ENCODE measurements at regions not wholly inside any gene's neighbourhood (a gene's known extent, or its start where the extent isn't known, plus 50 kb on each side); places are given as distances from the start of the nearest gene placed in this dataset.

- no peak for DNase-seq
Observed at GRCh38 chr7:155983176-155983815, 171.0 kb upstream of the SHH start.

DNA sequence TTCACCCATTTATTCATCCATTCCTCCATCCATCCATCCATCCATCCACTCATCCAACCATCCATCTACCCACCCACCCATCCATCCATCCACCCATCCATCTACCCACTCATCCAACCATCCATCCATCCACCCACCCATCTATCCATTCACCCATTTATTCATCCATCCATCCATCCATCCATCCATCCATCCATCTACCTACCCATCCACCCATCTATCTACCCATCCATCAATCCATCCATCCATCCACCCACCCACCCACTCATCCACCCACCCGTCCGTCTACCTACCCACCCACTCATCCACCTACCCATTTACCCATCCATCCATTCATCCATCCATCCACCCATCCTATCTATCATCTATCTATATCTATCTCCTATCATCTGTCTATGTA lies 169.4 kb upstream of the SHH start:
- DNase-seq: no peak

GRCh38 chr7:155980841-155981240 lies 168.6 kb upstream of the SHH start:
- no peak for DNase-seq

DNA sequence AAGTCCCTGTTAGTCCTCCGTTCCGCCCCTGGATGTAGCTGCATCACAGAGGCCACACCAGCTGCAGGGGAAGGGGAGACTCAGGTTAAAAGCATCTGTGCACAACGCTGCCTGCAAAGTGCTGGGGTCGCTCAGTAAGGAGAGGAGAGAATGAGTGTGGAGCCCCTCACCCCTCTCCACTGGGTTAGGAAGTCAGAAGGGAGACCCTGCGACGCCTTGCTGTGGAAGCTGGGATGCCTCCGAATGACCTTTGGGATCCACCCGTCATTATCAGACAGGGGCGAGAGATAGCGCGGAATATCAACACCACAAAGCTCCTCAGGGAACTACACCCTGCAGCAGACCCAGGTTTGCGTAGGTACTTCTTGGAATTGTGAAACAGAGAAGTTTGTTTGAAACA lies 167.7 kb upstream of the SHH start:
- no peak for DNase-seq

GRCh38 chr7:155979566-155979965 lies 167.3 kb upstream of the SHH start:
- DNase-seq: no peak

DNA sequence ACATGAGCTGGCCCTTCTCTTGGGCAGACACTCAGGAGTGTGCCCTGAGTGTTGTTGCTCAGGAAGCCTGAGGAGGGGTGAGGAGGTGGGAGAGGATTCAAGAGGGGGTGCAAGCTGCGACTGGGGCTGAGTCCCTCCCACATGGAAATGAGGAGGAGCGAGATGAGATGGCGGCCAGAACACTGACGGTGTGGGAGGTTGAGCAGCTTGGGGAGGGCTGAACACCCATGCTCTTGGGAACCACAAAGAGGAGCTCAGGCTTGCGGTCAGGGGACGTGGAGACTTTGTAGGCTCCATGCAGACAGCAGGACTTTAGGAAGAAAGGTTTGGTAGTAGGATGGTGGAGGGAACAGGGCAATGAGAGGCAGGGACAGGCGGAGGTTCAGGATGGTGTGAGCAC lies 163.2 kb upstream of the SHH start:
- no peak for DNase-seq

GRCh38 chr7:155974186-155974897 lies 162.1 kb upstream of the SHH start:
- no peak for DNase-seq

- DNase-seq: no peak
Observed at GRCh38 chr7:155973451-155973997, 161.3 kb upstream of the SHH start.

GRCh38 chr7:155972651-155973390 lies 160.6 kb upstream of the SHH start:
- no peak for DNase-seq

- no peak for DNase-seq
Observed at GRCh38 chr7:155972247-155972646, 160.0 kb upstream of the SHH start.

GRCh38 chr7:155971180-155971770 lies 159.0 kb upstream of the SHH start:
- DNase-seq: no peak

DNA sequence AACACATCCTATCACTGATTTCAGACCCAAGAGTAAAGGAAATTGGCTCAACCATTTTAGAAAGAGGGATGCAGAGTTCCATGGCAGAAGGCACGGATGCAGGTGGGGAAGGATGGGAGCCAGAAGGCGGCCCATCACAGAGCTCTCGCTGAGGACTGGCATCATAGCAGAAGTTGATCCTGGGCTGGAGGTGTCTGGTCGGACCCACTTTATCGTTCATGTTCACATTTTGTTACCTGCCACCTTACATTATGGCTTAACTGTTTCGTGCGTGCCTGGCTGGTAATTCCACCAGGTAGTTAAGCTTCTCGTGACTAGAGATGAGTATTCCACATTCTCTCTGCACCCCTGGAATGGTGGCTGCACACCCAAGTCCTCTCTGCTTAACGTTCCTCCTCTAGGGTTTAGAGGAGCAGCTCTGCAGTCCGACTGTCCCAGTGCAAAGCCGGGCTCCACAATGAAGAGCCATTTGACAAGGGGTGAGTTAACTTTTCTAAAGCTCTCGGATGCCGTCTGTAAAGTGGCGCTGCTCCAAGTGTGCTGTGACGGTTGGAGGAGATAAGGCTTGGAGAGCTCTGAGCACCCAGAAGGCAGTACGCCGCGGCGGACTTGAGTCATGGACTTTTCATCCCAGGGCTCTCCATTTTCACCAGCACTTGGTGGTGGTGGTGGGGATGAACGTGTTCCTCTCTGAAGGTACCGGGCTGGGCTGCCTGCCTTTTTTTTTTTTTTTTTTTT lies 157.1 kb upstream of the SHH start:
- DNase-seq: no peak

GRCh38 chr7:155965010-155965409 lies 152.7 kb upstream of the SHH start:
- DNase-seq: peak; percentile 59

DNA sequence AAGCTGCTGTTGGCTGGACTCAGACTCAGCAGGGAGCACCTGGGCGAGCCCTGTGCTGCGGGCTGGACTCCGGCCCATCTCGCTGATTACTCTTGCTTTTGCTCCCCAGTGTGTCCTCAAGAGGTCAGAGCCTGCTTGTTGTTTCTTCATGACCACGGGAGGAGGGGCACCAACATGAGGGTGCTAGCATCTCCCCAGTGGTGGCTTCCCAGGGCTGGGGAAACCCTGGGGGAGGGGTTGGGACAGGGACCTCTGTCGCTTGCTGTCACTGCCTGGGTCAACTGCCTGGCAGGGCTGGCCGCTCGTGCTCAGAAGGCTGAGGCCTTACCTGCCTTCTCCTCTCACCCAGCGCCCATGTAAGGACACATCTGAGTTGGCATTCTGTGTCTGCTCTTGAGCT lies 152.3 kb upstream of the SHH start:
- no peak for DNase-seq

DNA sequence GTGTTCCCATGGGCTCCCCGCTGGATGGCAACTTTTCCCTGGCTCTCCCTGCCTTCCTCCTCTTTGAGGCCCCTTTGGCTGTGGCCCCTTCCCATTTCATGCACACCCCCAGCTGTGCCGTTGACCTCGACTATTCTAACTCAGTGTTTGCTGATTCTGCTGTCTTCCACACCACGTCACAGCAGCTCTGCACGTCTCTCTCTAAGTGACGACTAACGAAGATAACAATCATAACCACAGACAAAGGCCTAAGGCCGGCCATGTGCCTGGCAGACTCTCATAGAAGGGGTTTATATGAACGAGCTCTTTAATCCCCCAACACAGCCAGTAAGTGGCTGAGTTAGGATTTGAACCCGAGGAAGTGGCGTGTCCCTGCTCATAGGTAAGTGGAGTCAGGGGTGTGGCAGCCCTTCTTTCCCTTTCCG lies 151.5 kb upstream of the SHH start:
- no peak for DNase-seq

- no peak for DNase-seq
Observed at GRCh38 chr7:155963356-155963755, 151.1 kb upstream of the SHH start.

DNA sequence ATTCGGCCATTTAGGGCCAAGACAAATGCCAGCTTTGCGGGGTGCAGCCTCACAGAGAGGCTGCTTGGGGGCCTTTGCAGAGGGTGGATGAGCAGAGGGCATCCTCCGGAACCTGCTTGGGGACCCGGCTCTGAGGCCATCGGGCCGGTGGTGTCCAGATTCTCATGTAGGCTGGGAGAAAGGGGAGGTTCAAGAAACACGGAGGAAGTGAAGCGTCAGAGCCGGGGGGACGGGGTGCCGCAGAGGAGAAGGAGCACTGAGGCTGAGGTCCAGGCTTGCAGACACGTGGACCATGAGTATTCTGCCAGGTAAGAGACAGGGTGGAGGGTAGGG lies 150.7 kb upstream of the SHH start:
- no peak for DNase-seq

DNA sequence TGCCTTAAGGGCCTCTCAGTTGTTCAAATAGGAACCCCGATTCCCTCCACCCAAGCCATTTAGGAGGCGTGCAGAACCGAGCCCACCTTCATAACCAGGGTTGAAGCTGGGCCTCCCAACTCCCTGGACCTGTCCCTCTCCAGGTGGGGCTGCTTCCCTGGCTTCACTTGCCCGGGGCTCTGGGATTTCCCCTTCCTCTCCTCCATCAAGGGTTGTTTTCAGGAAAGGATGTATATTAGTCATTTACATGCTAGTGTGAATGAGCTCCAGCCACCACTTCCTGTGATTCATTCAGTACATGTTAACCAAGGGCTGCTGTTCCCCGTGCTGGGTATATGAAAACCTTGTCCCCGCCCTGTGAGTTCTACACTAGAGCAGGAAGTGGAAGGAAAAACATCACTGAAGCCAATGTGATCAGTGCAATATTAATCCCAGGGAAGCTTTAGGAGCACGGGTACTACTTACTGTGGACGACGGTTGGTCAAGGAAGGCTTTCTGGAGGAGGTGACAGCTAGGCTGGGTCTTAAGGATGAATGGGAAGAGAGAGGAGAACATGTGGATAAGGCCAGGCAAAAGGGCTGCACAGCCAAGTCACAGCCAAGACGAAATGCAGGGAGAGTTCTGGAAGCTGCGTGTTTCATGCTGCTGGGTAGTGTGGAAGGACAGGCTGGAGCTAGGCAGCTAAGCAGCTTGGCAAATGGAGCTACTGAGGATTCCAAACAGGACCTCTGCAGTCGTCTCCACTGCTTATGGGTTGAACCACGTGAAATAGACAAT lies 150.1 kb upstream of the SHH start:
- peak; percentile 88 for DNase-seq

GRCh38 chr7:155961241-155962190 lies 149.3 kb upstream of the SHH start:
- DNase-seq: peak; percentile 46

GRCh38 chr7:155959894-155960293 lies 147.6 kb upstream of the SHH start:
- no peak for DNase-seq

DNA sequence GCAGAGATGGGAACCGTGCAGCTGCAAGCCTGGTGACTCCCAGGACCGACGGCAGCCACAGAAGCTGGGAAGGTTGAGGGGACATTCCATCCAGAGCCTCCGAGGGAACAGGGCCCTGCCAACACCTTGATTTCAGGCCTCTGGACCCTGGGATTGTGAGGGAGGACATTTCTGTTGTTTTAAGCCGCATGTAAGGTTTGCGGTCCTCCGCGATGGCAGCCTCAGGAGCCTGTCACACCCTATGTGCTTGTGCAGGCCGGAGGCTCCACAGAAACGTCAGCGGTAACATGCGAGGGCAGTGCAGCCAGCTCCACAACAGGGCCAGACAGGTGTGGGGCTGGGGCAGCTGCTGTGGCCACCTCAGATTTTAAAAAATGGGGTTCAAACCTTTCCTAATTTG lies 144.7 kb upstream of the SHH start:
- no peak for DNase-seq

Measured in activated CD4-positive, alpha-beta T cell treated with anti-CD3 and anti-CD28 coated beads, Interleukin-2, amount 50 U/mL, for 16 hours (primary cell).